GM04504 (cell line): ENCODE measurements at regions not wholly inside any gene's neighbourhood (a gene's known extent, or its start where the extent isn't known, plus 50 kb on each side); places are given as distances from the start of the nearest gene placed in this dataset.
"Not testable (repeated sequence)": the region's sequence is repeated elsewhere in the genome, so short reads cannot be mapped to it uniquely, and the experiment has no call there.

Experiments used
- DNase-seq: peaks from one replicate; pipeline ENCODE4 v3.0.0-alpha.2; 2012; ENCODE audit warnings: low read depth

DNA sequence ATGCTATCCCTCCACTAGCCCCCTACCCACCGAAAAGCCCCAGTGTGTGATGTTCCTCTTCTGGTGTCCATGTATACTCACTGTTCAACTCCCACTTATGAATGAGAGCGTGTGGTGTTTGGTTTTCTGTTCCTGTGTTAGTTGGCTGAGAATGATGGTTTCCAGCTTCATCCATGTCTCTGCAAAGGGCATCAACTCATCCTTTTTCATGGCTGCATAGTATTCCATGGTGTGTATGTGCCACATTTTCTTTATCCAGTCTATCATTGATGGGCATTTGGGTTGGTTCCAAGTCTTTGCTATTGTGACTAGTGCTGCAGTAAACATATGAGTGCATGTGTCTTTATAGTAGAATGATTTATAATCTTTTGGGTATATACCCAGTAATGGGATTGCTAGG, 599.3 kb upstream of the B3GAT1 start:
- DNase-seq = not testable (repeated sequence)

- no peak for DNase-seq
Measured at GRCh38 chr11:135009125-135009524, 597.1 kb upstream of the B3GAT1 start.

DNA sequence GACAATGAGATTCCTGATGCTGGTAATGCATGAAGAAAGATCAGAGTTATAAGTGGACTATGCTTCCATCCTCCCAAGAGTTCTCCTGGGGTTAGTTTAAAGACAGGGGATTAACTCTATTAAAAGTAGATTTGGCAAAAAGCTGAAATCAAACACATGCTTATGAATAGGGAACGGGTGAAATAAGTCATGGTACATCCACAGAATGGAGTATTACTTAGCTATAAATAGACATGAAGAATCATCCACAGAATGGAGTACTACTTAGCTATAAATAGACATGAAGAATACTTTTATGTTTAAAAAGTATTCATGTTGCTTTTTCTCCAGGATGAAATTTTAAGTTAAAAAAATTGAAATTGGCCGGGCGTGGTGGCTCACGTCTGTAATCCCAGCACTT, 596.4 kb upstream of the B3GAT1 start:
- no peak for DNase-seq

DNA sequence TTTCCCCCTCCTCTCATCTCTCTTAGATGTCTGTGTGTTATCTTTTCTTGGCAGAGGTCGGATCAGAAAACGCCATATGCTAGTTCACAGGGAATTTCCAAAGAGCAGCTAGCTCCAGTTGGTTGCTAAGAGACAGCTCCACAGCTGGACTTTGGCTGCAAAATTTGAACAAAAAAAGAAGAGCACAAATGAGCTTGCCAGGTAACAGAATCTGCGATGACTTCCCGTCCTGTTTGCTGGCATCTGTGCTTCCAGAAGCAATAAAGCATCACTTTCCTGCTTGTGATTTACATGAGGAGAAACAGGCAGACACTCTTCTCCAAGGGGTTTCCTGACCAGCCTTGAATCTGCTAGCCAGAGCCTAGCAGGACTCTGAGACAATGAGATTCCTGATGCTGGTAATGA, 596.0 kb upstream of the B3GAT1 start:
- no peak for DNase-seq

DNA sequence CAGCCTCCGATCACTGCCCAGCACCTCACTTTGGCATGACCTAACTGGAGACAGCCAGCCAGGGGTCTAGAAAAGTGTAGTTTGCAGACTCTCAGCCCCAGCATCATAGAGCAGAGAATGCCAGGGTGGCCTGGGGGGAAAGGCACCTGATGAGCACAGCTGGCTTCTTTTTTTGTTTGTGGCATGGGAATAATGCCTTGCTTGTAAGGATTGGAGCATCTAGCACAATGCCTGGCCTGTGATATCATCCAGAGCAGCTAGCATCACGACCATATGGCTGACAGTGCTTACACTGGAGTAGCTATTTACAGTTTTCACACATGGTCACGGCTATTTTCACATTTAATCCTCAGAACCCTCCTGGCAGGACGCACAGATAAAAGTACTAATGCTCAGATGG, 594.8 kb upstream of the B3GAT1 start:
- DNase-seq = no peak

- no peak for DNase-seq
Measured at GRCh38 chr11:135004495-135004894, 592.5 kb upstream of the B3GAT1 start.

GRCh38 chr11:135002236-135002635, 590.2 kb upstream of the B3GAT1 start:
- no peak for DNase-seq

DNA sequence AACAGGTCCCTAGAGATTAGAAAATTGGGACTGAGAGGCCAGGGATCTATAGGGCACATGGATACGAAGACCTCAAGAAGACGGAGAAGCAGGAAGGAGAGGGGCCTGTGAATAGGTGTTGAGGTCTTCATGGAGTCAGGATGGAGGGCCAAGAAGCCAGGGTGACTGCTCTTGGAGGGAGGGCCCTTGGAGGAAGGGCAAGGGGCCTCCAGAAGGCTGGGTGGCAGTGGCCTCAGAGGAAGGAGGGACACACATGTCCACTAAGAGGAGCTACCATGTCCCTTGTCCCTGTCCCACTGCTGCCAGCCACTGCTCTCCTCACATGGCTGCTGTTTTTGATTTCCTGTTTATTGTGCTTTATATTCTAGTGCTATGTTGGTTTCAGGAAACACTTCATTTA, 589.5 kb upstream of the B3GAT1 start:
- no peak for DNase-seq

GRCh38 chr11:135001065-135001464, 589.0 kb upstream of the B3GAT1 start:
- not testable (repeated sequence) for DNase-seq

- DNase-seq = no peak
Measured at GRCh38 chr11:134999590-134999989, 587.5 kb upstream of the B3GAT1 start.

GRCh38 chr11:134997652-134998320, 585.7 kb upstream of the B3GAT1 start:
- DNase-seq = no peak

DNA sequence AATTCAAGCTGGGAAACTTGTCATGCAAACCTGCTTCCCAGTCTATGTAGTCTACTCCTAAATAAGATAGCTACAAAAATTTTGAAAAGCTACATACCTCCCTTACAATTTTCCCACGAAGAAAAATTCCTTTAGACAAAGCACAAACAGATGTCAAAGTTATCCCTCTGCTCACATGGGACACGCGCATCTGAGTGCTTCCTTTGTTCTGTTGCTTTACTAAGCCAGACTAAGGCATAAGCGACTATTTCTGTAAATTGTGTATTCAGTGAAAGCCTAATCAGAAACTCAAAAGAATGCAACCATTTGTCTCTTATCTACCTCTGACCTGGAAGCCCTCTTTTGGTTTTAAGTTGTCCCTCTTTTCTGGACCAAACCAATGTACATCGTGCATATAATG, 583.7 kb upstream of the B3GAT1 start:
- DNase-seq = no peak

- no peak for DNase-seq
Measured at GRCh38 chr11:134994431-134994830, 582.4 kb upstream of the B3GAT1 start.

GRCh38 chr11:134993691-134994243, 581.7 kb upstream of the B3GAT1 start:
- no peak for DNase-seq

- no peak for DNase-seq
Measured at GRCh38 chr11:134992981-134993380, 580.9 kb upstream of the B3GAT1 start.

- no peak for DNase-seq
Measured at GRCh38 chr11:134988495-134988894, 576.5 kb upstream of the B3GAT1 start.

- no peak for DNase-seq
Measured at GRCh38 chr11:134987822-134988221, 575.8 kb upstream of the B3GAT1 start.

GRCh38 chr11:134987223-134987768, 575.3 kb upstream of the B3GAT1 start:
- DNase-seq = no peak

DNA sequence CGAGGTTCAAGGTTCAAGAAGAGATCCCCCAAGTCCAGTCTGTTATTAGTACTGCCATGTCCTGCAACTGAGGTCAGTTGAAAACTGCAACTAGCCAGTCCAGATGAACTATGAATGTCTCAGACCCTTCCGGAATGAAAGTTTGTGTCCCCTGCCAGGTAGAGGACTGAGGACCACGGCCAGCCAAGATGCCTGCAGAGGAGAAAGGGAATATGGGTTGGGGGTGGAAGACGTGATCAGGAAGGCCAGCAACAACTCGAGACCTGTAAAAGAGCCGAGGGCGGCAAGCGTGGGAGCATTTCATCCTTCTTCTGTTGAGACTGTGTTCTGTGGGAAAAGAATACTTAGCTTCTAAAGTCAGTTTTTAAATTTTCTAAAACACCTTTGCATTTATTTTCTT, 572.4 kb upstream of the B3GAT1 start:
- DNase-seq = no peak

DNA sequence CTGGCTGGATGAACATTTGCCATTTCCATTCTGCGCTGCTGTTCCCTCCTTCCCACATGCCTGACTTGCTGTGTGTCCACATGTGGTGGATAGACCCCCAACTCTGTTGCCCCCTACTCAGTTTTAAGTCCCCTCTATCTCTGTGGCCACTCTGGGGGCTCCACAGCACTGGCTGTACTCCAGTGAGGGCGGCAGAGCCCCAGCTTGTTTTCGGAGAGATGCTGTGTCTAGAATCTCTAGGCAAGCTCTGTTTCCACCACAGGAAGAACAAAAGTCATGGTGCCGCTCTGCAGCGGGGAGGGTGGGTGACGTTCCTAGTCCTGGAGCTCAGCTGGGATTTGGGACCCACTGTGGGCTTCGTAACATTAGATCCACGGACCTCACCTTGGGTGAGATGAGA, 570.4 kb upstream of the B3GAT1 start:
- not testable (repeated sequence) for DNase-seq

GRCh38 chr11:134981835-134982234, 569.8 kb upstream of the B3GAT1 start:
- DNase-seq = no peak

GRCh38 chr11:134980819-134981710, 569.0 kb upstream of the B3GAT1 start:
- DNase-seq = no peak

- not testable (repeated sequence) for DNase-seq
Measured at GRCh38 chr11:134979089-134979457, 567.0 kb upstream of the B3GAT1 start.
